Heart left ventricle (tissue), 16 donors: ENCODE measurements at regions not wholly inside any gene's neighbourhood (a gene's known extent, or its start where the extent isn't known, plus 50 kb on each side); places are given as distances from the start of the nearest gene placed in this dataset.

Experiments used
- ATAC-seq, 4 donors: fragments of 200-7000 bp; cut with Tn5 transposase; one replicate each; pipeline ENCODE4 v1.9.1; 2020 to 2022; ENCODE audit warnings: moderate library complexity in 4 of 4, mild to moderate bottlenecking in 3 of 4, moderate number of reproducible peaks in 1 of 4
- DNase-seq, 5 donors: peaks; one replicate each; pipeline ENCODE4 v3.0.0-alpha.2; 2020
- H3K27ac ChIP-seq, 12 donors: fragments of 200-600 bp; sonication (generic) in 4 of 12; one replicate each; pipeline versions ENCODE4 v1.5.0 to v1.8.0; 2016 to 2022; ENCODE audit warnings: mild to moderate bottlenecking in 2 of 12
- H3K27me3 ChIP-seq, 9 donors: fragments of 200-600 bp; sonication (generic) in 2 of 9; one replicate each; pipeline versions ENCODE4 v1.5.1 to v1.8.0; 2016 to 2022; ENCODE audit warnings: mild to moderate bottlenecking in 3 of 9
- H3K36me3 ChIP-seq, 9 donors: fragments of 200-600 bp; sonication (generic) in 2 of 9; one replicate each; pipeline versions ENCODE4 v1.5.0 to v1.8.0; 2018 to 2022; ENCODE audit warnings: mild to moderate bottlenecking in 2 of 9
- H3K4me1 ChIP-seq, 12 donors: fragments of 200-600 bp; sonication (generic) in 4 of 12; one replicate each; pipeline versions ENCODE4 v1.5.0 to v1.8.0; 2016 to 2022; ENCODE audit warnings: mild to moderate bottlenecking in 3 of 12
- H3K4me3 ChIP-seq, 12 donors: fragments of 200-600 bp; sonication (generic) in 4 of 12; one replicate each; pipeline versions ENCODE4 v1.5.0 to v1.8.0; 2017 to 2022; ENCODE audit warnings: mild to moderate bottlenecking in 9 of 12, moderate library complexity in 4 of 12
- H3K9me3 ChIP-seq, 12 donors: fragments of 200-600 bp; sonication (generic) in 4 of 12; one replicate each; pipeline versions ENCODE4 v1.5.0 to v1.8.0; 2016 to 2022; ENCODE audit warnings: mild to moderate bottlenecking in 1 of 12
- CTCF ChIP-seq, 12 donors: fragments of 200-600 bp; sonication (generic) in 4 of 12; IDR thresholded peaks; one replicate each; pipeline versions ENCODE4 v1.5.0 to v1.8.0; 2018 to 2022; ENCODE audit warnings: antibody characterized with exemption in 12 of 12, mild to moderate bottlenecking in 5 of 12
- POLR2A ChIP-seq, 2 donors: fragments of 450-650 bp; IDR thresholded peaks; one replicate each; pipeline ENCODE4 v1.6.1; 2017; ENCODE audit warnings: antibody characterized with exemption in 2 of 2, mild to moderate bottlenecking in 2 of 2, moderate library complexity in 2 of 2
- WGBS, 4 donors: extraction: QIAGEN DNeasy Blood & Tissue Kit in 2 of 4; methylation state at CpG; one replicate each; pipeline versions ENCODE4 v1.1.5 to v1.1.7; 2013 to 2018; 5-methylcytosine and 5-hydroxymethylcytosine counted together
- intact Hi-C, 10 donors: fragments of 100-400 bp; cut with DNase I; formaldehyde crosslinking; loops; one replicate each; pipeline versions ENCODE4 v1.11.1 to v1.14.2; 2022
- donor health status: ischemic (EF 13 %, LVEDD 7.1; RV severe dilation, severe dysfunction).
- donor health status: healthy with polysubstance abuse.
- donor health status: DM: no; HTN: yes; CAD: no.
- donor health status: DM: no; HTN: no; CAD: no.
- donor health status: ischemic (EF 25% LVEDD 6.9; RV normal size, moderate dysfunction).
- donor health status: ischemic (EF 25% LVEDD 5.7; RV mildly dilated, moderate dysfunction).
- donor health status: healthy.
- donor health status: DM: yes; HTN: yes; CAD: no.
- donor health status: ischemic (EF 35%, LVEDD 5.7; RV mildly dilated, moderate dysfunction).
- donor health status: nonischemic (EF 11% LVEDD 7.7; RV severe dilation, severe dysfunction).
- donor health status: DM: yes; HTN: yes; CAD: no.
- donor health status: PGD.
- donor health status: ischemic (EF 29% LVEDD 5.4; RV normal size, mild dysfunction).
- donor health status: nonischemic (EF 23%, LVEDD 6.1; RV moderate dilation, normal function).

GRCh38 chr2:17101596-17101995 is 416.6 kb downstream of the RAD51AP2 start:
- no peak for DNase-seq
- WGBS, 4 donors: 84 to 92% (median 90%) methylated on average over 4 of the region's 4 CpGs
- Histone ChIP-seq H3K36me3 (no peaks in the 10 kb centered on the region), H3K4me1 (no peaks in the 10 kb centered on the region), H3K4me3 (no peak overlapping the region), H3K27me3 (no peaks in the 10 kb centered on the region), H3K9me3 (no peaks in the 10 kb centered on the region), H3K27ac (no peak overlapping the region)
- intact Hi-C loops: no loop called here
- TF ChIP-seq POLR2A (IDR thresholded peaks at IDR 0.05) (no peak), CTCF (IDR thresholded peaks at IDR 0.05) (no peak)
- no peak for ATAC-seq

DNA sequence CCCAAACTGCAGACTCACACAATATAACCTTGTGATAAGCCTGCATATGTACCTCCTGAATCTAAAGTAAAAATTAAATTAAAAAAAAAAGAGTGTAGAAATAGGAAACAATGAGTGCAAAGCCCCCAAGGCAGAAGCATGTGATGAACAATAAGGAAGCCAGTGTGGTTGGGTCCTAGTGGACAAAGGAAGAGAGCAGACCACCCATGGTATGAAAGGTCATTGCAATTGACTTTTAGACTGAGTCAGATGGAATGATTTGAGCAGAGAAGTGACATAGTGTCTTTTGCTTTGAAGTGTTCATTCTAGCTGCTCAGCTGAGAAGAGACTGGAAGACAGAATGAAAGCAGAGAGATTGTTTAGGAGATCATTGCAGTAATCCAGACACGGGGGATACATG is 417.1 kb downstream of the RAD51AP2 start:
- no peaks in the 10 kb centered on the region for H3K36me3 ChIP-seq
- TF ChIP-seq POLR2A (IDR thresholded peaks at IDR 0.05): no peak
- no peak for TF ChIP-seq CTCF (IDR thresholded peaks at IDR 0.05)
- H3K4me1 ChIP-seq: no peaks in the 10 kb centered on the region
- no peaks in the 10 kb centered on the region for H3K27me3 ChIP-seq
- intact Hi-C loops: no loop called here
- H3K9me3 ChIP-seq: no peaks in the 10 kb centered on the region
- H3K27ac ChIP-seq: no peak overlapping the region
- DNase-seq (no peak), ATAC-seq (no peak)
- 77 to 85% (median 79%) methylated on average over 1 of the region's 1 CpG for WGBS, 4 donors
- H3K4me3 ChIP-seq: no peak overlapping the region

- no peak overlapping the region for H3K4me3 ChIP-seq
- TF ChIP-seq CTCF (IDR thresholded peaks at IDR 0.05): no peak
- TF ChIP-seq POLR2A (IDR thresholded peaks at IDR 0.05): no peak
- no peak overlapping the region for H3K27ac ChIP-seq
- no peaks in the 10 kb centered on the region for H3K36me3 ChIP-seq
- no peaks in the 10 kb centered on the region for H3K9me3 ChIP-seq
- H3K27me3 ChIP-seq: no peaks in the 10 kb centered on the region
- H3K4me1 ChIP-seq: no peaks in the 10 kb centered on the region
- 86 to 91% (median 88%) methylated on average over 2 of the region's 2 CpGs for WGBS, 4 donors
- DNase-seq (no peak), ATAC-seq (no peak)
- intact Hi-C loops: no loop called here
These were observed 422.9 kb downstream of the RAD51AP2 start for GRCh38 chr2:17095340-17095739.

GRCh38 chr2:17093712-17094111 is 424.5 kb downstream of the RAD51AP2 start:
- Histone ChIP-seq H3K4me3 (no peak overlapping the region), H3K9me3 (no peaks in the 10 kb centered on the region), H3K27ac (no peak overlapping the region), H3K4me1 (no peaks in the 10 kb centered on the region), H3K36me3 (no peaks in the 10 kb centered on the region), H3K27me3 (no peaks in the 10 kb centered on the region)
- ATAC-seq: no peak
- 80 to 92% (median 87%) methylated on average over 1 of the region's 1 CpG for WGBS, 4 donors
- TF ChIP-seq POLR2A (IDR thresholded peaks at IDR 0.05): no peak
- TF ChIP-seq CTCF (IDR thresholded peaks at IDR 0.05): no peak
- DNase-seq: no peak
- intact Hi-C loops: no loop called here
